ENCODE measurements at regions not wholly inside any gene's neighbourhood (a gene's known extent, or its start where the extent isn't known, plus 50 kb on each side); places are given as distances from the start of the nearest gene placed in this dataset.

DNA sequence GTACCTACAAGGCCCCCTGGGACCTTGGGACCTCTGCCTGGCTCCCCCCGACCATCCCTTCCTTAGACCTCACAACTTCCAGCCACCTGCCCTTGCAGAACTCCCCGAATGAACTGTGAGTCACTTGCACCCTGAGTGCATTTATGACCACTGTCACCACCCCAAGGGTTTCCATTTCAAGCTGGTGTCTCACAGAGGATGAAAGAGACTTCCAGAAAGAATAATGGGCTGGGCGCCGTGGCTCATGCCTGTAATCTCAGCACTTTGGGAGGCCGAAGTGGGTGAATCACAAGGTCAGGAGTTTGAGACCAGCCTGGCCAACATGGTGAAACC is 124.5 kb upstream of the CIBAR2 start:
- H3K4me3 ChIP-seq (ENCODE audit: low read depth, low read length): no peak overlapping the region
- in situ Hi-C loops (cut with HindIII; ENCODE audit: low pct_ligation_motif_present, low sequenced_read_pairs): no loop called here
- TF ChIP-seq, protein P1, sequence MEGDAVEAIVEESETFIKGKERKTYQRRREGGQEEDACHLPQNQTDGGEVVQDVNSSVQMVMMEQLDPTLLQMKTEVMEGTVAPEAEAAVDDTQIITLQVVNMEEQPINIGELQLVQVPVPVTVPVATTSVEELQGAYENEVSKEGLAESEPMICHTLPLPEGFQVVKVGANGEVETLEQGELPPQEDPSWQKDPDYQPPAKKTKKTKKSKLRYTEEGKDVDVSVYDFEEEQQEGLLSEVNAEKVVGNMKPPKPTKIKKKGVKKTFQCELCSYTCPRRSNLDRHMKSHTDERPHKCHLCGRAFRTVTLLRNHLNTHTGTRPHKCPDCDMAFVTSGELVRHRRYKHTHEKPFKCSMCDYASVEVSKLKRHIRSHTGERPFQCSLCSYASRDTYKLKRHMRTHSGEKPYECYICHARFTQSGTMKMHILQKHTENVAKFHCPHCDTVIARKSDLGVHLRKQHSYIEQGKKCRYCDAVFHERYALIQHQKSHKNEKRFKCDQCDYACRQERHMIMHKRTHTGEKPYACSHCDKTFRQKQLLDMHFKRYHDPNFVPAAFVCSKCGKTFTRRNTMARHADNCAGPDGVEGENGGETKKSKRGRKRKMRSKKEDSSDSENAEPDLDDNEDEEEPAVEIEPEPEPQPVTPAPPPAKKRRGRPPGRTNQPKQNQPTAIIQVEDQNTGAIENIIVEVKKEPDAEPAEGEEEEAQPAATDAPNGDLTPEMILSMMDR (IDR thresholded peaks at IDR 0.05; ENCODE audit: low read depth, low read length, missing control alignments): no peak
- no peaks in the 10 kb centered on the region for H3K36me3 ChIP-seq (replicated peaks)
- peak; percentile 45 for DNase-seq
- H3K27ac ChIP-seq: peak overlapping the region; percentile 50
- H3K27me3 ChIP-seq (replicated peaks): no peaks in the 10 kb centered on the region

DNA sequence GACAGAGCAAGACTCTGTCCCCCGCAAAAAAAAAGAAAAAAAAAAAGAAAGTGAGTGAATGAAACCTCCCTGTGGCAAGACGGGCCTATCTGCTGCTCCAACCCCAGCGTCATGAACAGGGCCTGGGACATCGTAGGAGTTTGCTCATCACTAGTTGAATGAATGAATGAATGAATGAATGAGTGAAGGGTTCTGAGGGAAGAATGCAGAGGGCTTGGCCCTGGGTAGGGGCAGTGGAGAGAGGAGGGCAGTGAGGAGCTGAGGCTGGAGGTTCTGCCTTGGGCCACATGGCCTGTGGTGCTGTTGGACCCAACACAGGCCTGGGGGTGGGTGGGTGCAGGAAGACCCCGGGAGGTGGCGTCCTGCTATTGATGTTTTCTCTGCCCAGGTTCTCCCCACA is 125.5 kb upstream of the CIBAR2 start:
- TF ChIP-seq, protein P1 (IDR thresholded peaks at IDR 0.05; ENCODE audit: low read depth, low read length, missing control alignments): no peak
- Histone ChIP-seq H3K4me3 (ENCODE audit: low read depth, low read length) (no peak overlapping the region), H3K36me3 (replicated peaks) (no peaks in the 10 kb centered on the region), H3K27me3 (replicated peaks) (no peaks in the 10 kb centered on the region), H3K27ac (no peak overlapping the region)
- DNase-seq: no peak
- in situ Hi-C loops (cut with HindIII; ENCODE audit: low pct_ligation_motif_present, low sequenced_read_pairs): no loop called here

DNA sequence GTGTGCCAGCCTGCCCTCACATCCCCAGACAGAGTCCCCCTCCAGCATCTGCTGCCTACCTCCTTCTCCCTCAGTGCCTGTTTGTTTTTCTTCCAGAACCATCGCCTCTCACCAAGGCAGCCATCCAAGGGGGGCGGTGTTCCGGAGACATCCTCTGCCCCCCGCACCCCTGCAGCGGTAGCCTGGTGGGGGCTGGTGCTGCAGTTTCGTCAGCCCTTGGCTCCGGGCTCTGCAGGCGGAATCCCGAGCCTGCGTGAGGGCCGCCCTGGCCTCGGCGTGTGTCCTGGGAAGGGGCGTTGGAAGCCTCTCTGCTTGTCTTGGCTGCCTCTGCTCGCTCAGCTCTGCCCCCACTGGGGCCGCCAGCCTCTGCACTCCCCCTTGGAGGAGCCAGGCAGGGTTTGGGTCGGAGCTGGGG is 126.0 kb upstream of the CIBAR2 start:
- TF ChIP-seq, protein P1 (IDR thresholded peaks at IDR 0.05; ENCODE audit: low read depth, low read length, missing control alignments): peak; percentile 47
- peak; percentile 68 for DNase-seq
- Histone ChIP-seq H3K27ac (no peak overlapping the region), H3K4me3 (ENCODE audit: low read depth, low read length) (no peak overlapping the region), H3K27me3 (replicated peaks) (no peaks in the 10 kb centered on the region), H3K36me3 (replicated peaks) (no peaks in the 10 kb centered on the region)
- in situ Hi-C loops (cut with HindIII; ENCODE audit: low pct_ligation_motif_present, low sequenced_read_pairs): no loop called here

DNA sequence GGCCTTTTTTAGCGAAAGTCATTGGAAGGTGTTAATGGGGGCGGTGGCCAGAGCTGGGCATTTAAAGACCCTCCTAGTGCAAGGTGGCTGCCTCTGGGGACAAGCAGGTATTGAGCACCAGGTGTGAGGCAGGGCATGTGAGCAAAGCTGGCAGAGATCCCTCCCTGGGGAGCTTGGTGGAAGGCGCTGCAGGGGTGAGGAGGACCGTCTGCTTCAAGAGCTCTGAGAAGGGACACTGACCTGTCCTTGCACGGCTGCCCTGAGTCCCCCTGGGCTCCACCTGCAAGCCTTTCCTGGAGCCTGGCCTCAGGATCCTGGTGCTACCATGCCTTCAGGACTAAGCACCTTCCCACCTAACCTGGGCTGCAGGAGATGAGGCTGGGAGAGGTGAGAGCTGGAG is 127.0 kb upstream of the CIBAR2 start:
- DNase-seq: no peak
- Histone ChIP-seq H3K4me3 (ENCODE audit: low read depth, low read length) (no peak overlapping the region), H3K27me3 (replicated peaks) (no peaks in the 10 kb centered on the region), H3K36me3 (replicated peaks) (no peaks in the 10 kb centered on the region), H3K27ac (no peak overlapping the region)
- in situ Hi-C loops (cut with HindIII; ENCODE audit: low pct_ligation_motif_present, low sequenced_read_pairs): no loop called here
- TF ChIP-seq, protein P1 (IDR thresholded peaks at IDR 0.05; ENCODE audit: low read depth, low read length, missing control alignments): no peak

DNA sequence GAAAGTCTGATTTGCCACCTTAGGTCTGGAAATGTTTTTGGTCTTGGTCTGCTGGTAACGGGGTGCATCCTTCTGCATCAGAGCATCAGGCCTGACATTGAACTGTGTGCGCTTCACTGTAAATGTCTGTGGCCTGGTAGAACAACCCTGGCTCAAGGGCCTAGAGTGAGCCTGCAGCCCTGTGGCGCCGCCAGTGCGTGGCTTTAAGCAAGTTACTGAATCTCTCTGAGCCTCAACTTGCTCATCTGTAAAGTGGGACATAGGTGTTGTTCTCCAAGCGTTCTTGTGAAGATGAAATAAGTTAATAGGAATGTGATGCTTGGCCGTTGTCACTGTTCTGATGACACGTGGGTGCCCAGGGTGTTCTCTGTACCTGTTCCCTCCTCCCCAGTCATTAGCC is 127.6 kb upstream of the CIBAR2 start:
- DNase-seq: no peak
- TF ChIP-seq, protein P1 (IDR thresholded peaks at IDR 0.05; ENCODE audit: low read depth, low read length, missing control alignments): no peak
- Histone ChIP-seq H3K27ac (no peak overlapping the region), H3K27me3 (replicated peaks) (no peaks in the 10 kb centered on the region), H3K36me3 (replicated peaks) (no peaks in the 10 kb centered on the region), H3K4me3 (ENCODE audit: low read depth, low read length) (no peak overlapping the region)
- in situ Hi-C loops (cut with HindIII; ENCODE audit: low pct_ligation_motif_present, low sequenced_read_pairs): no loop called here
